ENCODE measurements at regions not wholly inside any gene's neighbourhood (a gene's known extent, or its start where the extent isn't known, plus 50 kb on each side); places are given as distances from the start of the nearest gene placed in this dataset.

DNA sequence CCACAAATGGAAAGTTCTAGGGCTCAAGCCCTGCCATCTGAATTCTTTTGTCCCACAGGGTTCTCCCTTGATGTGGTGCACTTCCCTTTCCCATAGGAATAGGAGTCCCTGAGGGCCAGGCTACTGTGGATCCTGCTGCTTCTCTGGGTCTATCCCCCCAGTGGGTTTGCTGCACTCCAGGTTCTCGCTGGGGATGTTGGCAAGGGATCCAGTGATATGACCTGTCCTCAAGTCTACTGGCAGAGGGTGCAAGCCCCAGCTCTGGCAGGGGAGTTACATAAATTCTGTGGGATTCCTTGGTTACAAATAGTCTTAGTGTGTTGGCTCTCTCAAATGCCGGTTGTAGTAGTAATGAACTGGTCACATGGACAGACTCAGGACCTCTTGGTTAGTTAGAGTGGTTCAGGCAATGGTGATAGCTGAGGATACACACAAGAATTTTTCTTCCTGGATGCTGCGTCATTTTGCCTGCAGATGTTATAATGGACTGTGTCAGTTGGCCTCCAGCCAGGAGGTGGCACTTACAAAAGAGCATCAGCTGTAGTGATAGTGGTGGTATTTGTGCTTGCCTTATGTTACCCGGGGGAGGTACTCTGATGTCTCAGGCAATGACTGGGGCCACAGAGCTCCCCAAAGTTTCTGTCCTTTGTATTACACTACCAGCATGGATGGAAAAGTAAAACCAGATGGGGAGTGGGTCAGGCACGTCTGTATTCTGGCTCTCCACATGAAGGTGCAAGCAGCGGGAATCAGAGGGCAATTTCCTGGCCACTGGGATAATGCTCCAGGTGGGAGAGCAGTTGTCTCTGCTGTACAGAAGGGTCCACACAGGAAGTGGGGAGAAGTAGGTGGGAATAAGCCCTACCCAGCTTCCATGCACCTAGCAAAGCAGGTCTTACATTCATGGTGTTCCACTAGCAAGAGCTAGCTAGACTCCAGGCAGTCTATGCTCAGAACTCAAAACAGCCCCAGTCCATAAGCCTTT is 267.9 kb downstream of the SOX11 start:
- no peak for DNase-seq

- no peak for DNase-seq
These were observed 275.3 kb downstream of the SOX11 start for GRCh38 chr2:5967506-5967905.

- no peak for DNase-seq
These were observed 277.1 kb downstream of the SOX11 start for GRCh38 chr2:5969303-5969702.

GRCh38 chr2:5970347-5970746 is 278.2 kb downstream of the SOX11 start:
- no peak for DNase-seq

DNA sequence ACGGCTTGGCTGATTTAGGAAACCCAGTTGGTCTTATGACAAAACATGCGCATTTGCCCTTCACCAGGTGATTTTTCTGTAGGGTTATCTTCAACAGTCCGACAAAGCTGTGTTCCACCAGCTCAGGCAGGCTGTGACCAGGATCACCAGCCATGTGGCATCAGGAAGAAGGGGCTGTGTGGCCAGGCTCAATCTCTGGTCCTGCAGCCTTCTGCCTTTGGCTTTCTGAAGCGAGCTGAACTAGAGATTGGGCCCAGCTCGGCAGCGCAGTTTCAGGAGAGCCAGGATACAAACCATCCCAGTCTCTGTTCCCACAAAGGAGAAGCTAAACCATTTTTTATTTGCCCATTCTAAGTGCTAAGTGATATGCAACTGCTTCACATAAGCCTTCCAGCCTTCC is 282.3 kb downstream of the SOX11 start:
- no peak for DNase-seq

DNA sequence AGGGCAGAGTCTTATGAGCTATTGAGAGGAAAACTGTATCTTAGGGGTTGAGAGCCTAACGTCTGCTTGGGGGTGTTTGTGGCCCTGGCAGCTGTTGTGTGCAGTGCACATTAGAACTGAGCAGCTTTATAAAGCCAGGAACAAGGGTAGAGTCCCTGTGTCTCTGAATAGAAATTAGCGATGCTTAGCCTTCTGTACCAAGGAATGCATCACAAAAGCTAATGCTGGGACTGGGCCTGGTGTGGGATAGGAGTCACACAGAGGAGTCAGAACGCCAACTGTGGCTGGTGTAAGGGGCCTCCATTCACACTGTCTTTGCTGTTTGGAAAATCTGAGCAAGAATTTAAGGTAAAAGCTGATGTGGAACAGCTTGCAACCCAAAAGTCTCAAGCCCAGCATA is 283.2 kb downstream of the SOX11 start:
- DNase-seq: no peak

GRCh38 chr2:5976531-5977065 is 284.4 kb downstream of the SOX11 start:
- DNase-seq: no peak

DNA sequence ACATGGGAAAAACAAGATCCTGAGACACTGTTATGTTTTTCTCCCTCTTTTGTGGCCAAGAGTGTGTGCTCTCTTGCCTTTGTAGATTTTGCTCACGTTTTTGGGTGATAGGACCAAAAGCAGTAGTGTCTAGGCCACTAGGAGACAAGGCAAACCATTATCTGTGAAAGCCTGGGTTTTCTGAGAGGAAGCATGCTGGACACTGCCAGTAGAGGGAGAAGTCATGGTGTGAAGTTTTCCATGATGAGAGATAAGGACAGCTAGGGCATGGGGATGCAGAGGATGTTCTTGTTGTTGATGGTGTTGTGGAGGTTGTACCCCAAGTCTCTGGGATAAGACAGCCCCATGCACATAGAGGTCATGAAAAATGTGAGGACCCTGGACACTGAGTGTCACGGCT is 285.3 kb downstream of the SOX11 start:
- DNase-seq: no peak

DNA sequence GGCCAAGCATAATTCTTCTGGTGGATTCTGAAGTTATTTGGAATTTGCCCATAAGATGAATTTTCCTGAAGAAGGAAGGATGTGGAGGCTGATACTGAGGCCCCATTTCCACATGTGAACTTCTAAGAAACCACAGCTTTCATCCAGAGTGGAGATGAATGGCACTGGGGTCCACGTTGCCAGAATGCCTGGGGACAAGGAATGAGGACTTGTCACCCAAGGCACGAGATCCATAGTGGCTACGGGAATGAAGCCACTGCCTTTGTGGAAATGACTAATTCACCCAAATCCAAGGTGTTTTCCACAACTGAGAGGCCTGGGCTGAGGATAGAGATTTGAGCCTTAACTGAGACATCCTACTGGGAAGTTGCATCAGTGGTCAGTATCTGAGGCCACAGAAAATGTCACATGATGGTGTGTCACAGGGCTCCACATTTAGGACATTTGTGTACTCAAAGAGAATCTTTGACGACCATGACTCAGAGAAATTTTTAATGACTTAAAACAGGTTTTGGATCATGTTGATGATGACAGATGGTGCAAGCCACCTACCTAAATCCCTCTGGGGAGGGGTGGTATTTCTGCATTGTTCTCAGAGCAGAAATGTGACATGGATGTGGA is 286.1 kb downstream of the SOX11 start:
- no peak for DNase-seq

- no peak for DNase-seq
These were observed 288.4 kb downstream of the SOX11 start for GRCh38 chr2:5980450-5981190.

DNA sequence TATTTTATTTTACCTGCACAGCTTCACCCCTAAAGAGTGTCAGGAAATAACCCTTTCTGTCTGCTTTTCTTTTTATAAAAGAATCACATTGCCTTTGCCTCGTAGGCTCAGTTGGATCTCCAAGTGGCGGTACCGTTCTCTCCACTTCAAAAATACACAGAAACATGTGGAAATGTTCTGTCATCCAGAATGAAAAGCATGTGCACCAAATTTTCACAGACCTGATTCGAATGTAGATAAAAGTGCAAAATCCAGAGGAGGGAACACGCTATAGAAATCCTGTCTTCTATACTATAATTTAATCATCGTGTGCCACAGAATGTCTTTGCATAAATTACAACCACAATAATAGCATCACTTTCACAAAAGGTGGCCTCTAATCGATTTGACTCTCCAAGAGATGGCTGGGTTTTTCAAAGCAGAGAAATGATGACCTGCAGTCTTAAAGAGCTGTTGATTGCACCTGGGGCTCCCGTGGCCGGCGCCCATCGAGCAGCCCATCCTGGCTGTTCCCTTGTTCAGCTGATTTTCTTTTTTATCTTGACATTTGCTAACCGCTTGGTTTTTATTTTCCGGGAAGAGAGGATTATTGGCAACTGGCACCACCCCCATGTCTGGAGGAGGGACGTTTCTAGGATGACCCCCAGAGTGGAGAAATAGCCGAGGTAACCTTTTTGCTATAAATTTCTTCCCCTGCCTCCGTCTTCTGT is 290.2 kb downstream of the SOX11 start:
- DNase-seq: no peak

DNA sequence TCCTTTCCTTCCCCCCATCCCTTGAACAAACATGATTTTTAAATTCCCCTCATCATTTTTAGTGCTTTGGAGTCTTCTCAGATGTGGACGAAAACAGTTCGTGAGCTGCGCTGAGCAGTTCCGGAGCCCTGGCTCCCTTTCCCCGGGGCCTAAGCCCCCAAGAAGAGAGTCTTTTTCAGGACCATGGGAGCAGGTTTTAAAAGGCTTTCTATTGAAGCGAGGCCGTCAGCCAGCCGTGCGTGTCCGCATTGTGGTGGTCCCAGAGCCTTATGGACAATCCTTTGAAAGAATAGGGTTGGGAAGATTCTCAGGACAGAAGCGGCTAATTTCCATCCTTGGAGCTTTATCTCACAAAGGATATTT is 290.7 kb downstream of the SOX11 start:
- DNase-seq: no peak

DNA sequence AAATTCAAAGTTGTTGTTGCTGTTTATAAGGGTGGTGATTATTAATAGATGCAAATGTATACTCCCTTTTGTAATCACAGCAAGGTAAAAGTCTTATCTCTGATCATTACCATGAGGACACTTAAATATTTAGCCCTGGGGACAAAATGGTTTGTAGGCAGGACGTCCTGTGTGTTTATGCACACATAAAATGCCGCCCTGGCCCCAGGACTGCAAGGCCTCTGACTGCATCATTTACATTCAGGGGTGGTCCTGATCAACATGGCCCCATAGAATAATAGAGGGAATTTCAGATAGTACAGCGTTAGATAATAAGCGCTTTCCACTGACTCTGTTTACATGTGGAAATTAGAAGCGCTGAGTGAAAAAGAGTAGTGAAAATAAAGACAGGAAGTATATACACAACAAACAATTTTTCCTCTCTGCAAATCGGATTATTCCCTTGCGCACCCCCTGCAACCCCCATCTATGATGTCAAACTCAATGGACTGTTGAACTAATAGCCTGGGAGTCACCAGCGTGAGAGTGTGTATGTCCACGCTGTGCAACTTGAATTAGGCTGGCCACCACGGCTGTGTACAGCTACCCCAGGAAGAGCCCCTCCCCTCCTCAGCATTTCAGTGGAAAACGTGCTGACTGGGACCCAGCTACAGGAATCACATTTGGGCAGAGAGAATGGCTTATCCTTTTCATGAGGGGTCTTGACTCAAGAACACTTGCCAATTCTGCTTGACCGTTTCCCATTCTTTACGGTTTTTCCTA is 291.5 kb downstream of the SOX11 start:
- no peak for DNase-seq

- DNase-seq: no peak
These were observed 292.1 kb downstream of the SOX11 start for GRCh38 chr2:5984273-5984655.

DNA sequence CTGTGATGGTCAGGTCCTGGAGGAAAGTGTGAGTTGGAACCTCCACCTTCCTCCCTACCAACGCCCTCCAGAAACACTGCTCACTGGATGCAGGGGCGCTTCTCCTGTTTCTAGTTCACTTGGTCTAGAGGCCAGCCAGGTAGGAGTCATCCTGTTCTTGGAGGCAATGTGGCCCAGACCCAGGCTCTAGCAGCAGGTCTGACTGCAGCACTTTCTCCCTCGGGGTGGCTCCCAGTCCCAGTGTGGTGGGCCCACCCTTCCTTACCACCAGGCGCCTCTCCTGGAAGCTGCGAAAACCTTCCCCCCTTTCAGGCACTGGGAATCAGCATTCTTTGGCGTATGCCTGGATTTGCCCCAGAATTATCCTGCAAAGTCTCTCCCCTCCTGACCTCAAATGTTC is 292.8 kb downstream of the SOX11 start:
- no peak for DNase-seq

DNA sequence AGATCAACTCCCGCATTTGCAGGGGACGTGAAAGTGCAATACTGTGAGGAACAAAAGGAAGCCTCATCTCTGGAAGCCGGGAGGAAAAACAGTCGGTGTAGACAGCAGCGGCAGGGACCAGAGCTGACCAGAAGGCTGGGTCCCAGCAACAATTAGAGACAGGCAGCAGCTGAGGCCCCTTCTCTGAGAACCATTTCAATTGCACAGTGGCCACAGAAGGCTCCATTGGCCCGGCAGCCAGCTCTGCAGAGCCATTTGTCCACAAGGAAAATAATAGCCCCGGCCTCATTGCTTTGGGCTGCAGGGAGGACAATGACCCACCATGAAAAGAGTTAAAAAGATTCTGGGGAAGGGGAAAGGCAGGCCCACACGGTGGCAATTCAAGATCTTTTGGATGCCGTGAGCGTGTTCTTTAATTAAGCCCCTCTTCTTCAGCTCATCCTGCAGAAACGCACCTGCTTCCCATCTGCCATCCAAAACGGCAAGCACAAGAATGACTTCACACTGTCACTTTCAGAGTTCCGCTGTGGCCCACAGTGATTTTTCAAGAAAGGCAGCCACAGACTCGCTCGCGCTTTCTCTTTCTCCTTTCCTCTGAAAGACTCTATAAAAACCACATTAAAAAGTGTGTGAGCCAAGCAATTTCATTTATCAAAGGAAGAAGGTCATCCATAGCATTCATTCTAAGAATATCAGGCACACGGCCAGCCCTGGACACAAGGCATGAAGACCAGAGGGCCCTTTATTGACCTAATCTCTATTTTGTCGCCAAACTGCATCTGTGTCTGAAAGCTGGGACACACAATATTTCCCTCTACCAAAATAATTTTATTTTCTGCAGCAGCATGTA is 293.6 kb downstream of the SOX11 start:
- no peak for DNase-seq

DNA sequence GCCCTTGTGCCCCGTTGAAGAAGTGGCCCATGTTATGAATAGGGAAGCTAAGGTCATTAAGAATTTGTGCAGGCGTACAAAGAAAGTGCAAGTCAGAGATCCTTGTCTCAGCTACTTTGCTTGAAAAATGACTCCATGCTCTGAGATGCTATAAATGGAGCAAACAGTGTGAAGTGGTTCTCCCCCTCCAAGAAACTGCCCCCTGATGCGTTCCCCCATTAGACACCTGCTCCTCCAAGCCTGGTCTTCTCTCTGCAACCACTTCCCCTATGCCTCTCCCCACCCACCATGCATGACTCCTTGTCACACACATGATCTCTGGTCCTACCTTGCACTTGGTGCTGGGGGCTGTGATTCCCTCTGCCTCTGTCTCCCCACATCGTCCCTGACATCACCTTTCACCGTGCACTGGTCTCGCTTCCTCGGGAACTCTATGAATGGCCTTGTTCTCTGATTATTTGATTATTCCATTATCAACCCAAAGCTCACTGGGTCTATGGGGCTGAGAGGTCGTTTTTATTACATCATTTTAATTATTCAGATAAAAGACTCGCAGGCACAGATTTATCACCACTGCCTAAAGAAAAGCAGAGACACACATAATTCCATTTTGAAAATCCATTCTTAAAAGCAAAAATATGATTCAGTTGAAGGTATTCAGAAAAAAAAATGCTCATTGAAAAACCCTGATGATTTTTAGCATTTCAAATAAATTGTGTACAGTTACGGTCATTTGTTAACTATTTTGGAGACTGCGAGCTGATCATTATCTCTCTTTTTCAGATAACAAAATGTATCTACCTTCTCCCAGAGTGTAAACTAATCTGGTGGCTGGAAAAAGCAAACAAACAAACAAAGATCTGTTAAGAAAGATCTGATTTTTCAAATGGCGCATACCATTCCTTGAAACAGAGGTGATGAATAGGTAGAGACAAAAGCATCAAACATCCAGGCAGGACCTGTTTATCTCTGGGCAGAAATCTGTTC is 294.9 kb downstream of the SOX11 start:
- DNase-seq: no peak

- DNase-seq: no peak
These were observed 295.9 kb downstream of the SOX11 start for GRCh38 chr2:5988120-5988519.

- DNase-seq: no peak
These were observed 297.9 kb downstream of the SOX11 start for GRCh38 chr2:5990086-5990485.

Measured in activated CD8-positive, alpha-beta memory T cell treated with anti-CD3 and anti-CD28 coated beads for 24 hours (primary cell).